Neural cell (in vitro differentiated cells): ENCODE measurements at regions not wholly inside any gene's neighbourhood (a gene's known extent, or its start where the extent isn't known, plus 50 kb on each side); places are given as distances from the start of the nearest gene placed in this dataset.

Experiments used
- CTCF ChIP-seq: fragments of 450-650 bp; IDR thresholded peaks from 2 replicates; pipeline ENCODE4 v1.5.1; 2014; ENCODE audit warnings: antibody characterized with exemption, mild to moderate bottlenecking, moderate library complexity; ENCODE audit not compliant: poor library complexity, severe bottlenecking
- EP300 ChIP-seq: fragments of 450-650 bp; conservative IDR thresholded peaks from 2 replicates; pipeline ENCODE4 v1.6.1; 2014; ENCODE audit warnings: antibody characterized with exemption, mild to moderate bottlenecking, moderate library complexity; ENCODE audit not compliant: poor library complexity, severe bottlenecking
- EZH2 ChIP-seq: fragments of 200-600, 300-800 bp; shearing (Covaris generic), sonication (generic); IDR thresholded peaks from 2 replicates; pipeline ENCODE4 v1.6.1; 2014; ENCODE audit warnings: antibody characterized with exemption, low read length, borderline replicate concordance, mild to moderate bottlenecking; ENCODE audit not compliant: insufficient read depth, poor library complexity, severe bottlenecking
- MXI1 ChIP-seq: fragments of 450-650 bp; conservative IDR thresholded peaks from 2 replicates; pipeline ENCODE4 v1.6.1; 2014; ENCODE audit warnings: antibody characterized with exemption, mild to moderate bottlenecking; ENCODE audit not compliant: poor library complexity, severe bottlenecking
- POLR2AphosphoS5 ChIP-seq: IDR thresholded peaks from 2 replicates; pipeline ENCODE4 v1.6.1; 2012
- RAD21 ChIP-seq: fragments of 450-650 bp; conservative IDR thresholded peaks from 2 replicates; pipeline ENCODE4 v1.6.1; 2014; ENCODE audit warnings: antibody characterized with exemption, mild to moderate bottlenecking, moderate library complexity
- REST ChIP-seq: IDR thresholded peaks from 2 replicates; pipeline ENCODE4 v1.6.1; 2012; ENCODE audit warnings: borderline replicate concordance
- SMC3 ChIP-seq: fragments of 450-650 bp; conservative IDR thresholded peaks from 2 replicates; pipeline ENCODE4 v1.6.1; 2014; ENCODE audit warnings: antibody characterized with exemption, mild to moderate bottlenecking, moderate library complexity; ENCODE audit not compliant: poor library complexity
- TAF1 ChIP-seq: IDR thresholded peaks from 2 replicates; pipeline ENCODE4 v1.6.1; 2012; ENCODE audit warnings: low read depth

GRCh38 chr18:60667016-60667415 lies 294.4 kb upstream of the MC4R start:
- no peak for TF ChIP-seq CTCF
- no peak for TF ChIP-seq POLR2AphosphoS5
- no peak for TF ChIP-seq EP300
- no peak for TF ChIP-seq TAF1
- TF ChIP-seq EZH2, result no peak
- TF ChIP-seq MXI1, result no peak
- no peak for TF ChIP-seq RAD21
- TF ChIP-seq REST, result no peak
- TF ChIP-seq SMC3, result no peak
